BLaER1 treated with 17β-estradiol and CSF1 and Interleukin-3, amounts not matched to agents 10 nM and 100 nM (cell line): ENCODE measurements at regions not wholly inside any gene's neighbourhood (a gene's known extent, or its start where the extent isn't known, plus 50 kb on each side); places are given as distances from the start of the nearest gene placed in this dataset.

ENCODE experiments used
- H3K27ac ChIP-seq, 11 experiments: shearing (Covaris generic); formaldehyde crosslinking; 2 replicates each; pipeline ENCODE4 v1.8.1; 2022
- H3K27me3 ChIP-seq, 11 experiments: shearing (Covaris generic); formaldehyde crosslinking; 2 replicates each; pipeline ENCODE4 v1.8.1; 2022
- H3K36me3 ChIP-seq, 11 experiments: shearing (Covaris generic); formaldehyde crosslinking; 2 replicates each; pipeline ENCODE4 v1.8.1; 2022
- H3K4me1 ChIP-seq, 10 experiments: shearing (Covaris generic); formaldehyde crosslinking; 2 replicates each; pipeline ENCODE4 v1.8.1; 2022
- H3K4me2 ChIP-seq, 11 experiments: shearing (Covaris generic); formaldehyde crosslinking; 2 replicates each; pipeline ENCODE4 v1.8.1; 2022
- H3K4me3 ChIP-seq, 10 experiments: shearing (Covaris generic); formaldehyde crosslinking; 2 replicates each; pipeline ENCODE4 v1.8.1; 2022
- H3K9ac ChIP-seq, 11 experiments: shearing (Covaris generic); formaldehyde crosslinking; 2 replicates each; pipeline ENCODE4 v1.8.1; 2022
- H3K9me3 ChIP-seq, 11 experiments: shearing (Covaris generic); formaldehyde crosslinking; replicated peaks in 1 of 11; 2 replicates each; pipeline ENCODE4 v1.8.1; 2022
- H4K20me1 ChIP-seq, 11 experiments: shearing (Covaris generic); formaldehyde crosslinking; 2 replicates each; pipeline ENCODE4 v1.8.1; 2022
- Cebpa-rat ChIP-seq, 11 experiments: shearing (Covaris generic); IDR thresholded peaks; 2 replicates each; pipeline ENCODE4 v1.8.1; 2022

GRCh38 chr12:42766026-42766425, 176.5 kb upstream of the PRICKLE1 start:
- no peaks in the 10 kb centered on the region for H3K36me3 ChIP-seq
- 0 out of 22 replicates have a peak, but pooled peaks cover 0 to 5% (median 0%) of the 10 kb centered on the region in 11 experiments for H3K9me3 ChIP-seq
- no peaks in the 10 kb centered on the region for H3K27me3 ChIP-seq
- no peak overlapping the region for H3K27ac ChIP-seq
- TF ChIP-seq Cebpa-rat (IDR thresholded peaks at IDR 0.05), result no peak
- H3K9ac ChIP-seq, result no peak overlapping the region
- no peak overlapping the region for H3K4me2 ChIP-seq
- no peaks in the 10 kb centered on the region for H4K20me1 ChIP-seq
- H3K4me3 ChIP-seq, result no peak overlapping the region
- H3K4me1 ChIP-seq, result no peaks in the 10 kb centered on the region

- no peak overlapping the region for H3K4me2 ChIP-seq
- H3K36me3 ChIP-seq, result no peaks in the 10 kb centered on the region
- no peak overlapping the region for H3K9ac ChIP-seq
- H4K20me1 ChIP-seq, result no peaks in the 10 kb centered on the region
- no peaks in the 10 kb centered on the region for H3K27me3 ChIP-seq
- no peaks in the 10 kb centered on the region for H3K9me3 ChIP-seq
- TF ChIP-seq Cebpa-rat (IDR thresholded peaks at IDR 0.05), result no peak
- H3K27ac ChIP-seq, result no peak overlapping the region
- H3K4me3 ChIP-seq, result no peak overlapping the region
- no peaks in the 10 kb centered on the region for H3K4me1 ChIP-seq
These were observed 174.1 kb upstream of the PRICKLE1 start for GRCh38 chr12:42763682-42764081.

GRCh38 chr12:42762395-42762925, 172.9 kb upstream of the PRICKLE1 start:
- TF ChIP-seq Cebpa-rat (IDR thresholded peaks at IDR 0.05), result no peak
- Histone ChIP-seq H4K20me1 (no peaks in the 10 kb centered on the region), H3K9ac (no peak overlapping the region), H3K9me3 (no peaks in the 10 kb centered on the region), H3K4me2 (no peak overlapping the region), H3K27me3 (no peaks in the 10 kb centered on the region), H3K4me3 (no peak overlapping the region), H3K27ac (no peak overlapping the region), H3K36me3 (no peaks in the 10 kb centered on the region), H3K4me1 (no peaks in the 10 kb centered on the region)

DNA sequence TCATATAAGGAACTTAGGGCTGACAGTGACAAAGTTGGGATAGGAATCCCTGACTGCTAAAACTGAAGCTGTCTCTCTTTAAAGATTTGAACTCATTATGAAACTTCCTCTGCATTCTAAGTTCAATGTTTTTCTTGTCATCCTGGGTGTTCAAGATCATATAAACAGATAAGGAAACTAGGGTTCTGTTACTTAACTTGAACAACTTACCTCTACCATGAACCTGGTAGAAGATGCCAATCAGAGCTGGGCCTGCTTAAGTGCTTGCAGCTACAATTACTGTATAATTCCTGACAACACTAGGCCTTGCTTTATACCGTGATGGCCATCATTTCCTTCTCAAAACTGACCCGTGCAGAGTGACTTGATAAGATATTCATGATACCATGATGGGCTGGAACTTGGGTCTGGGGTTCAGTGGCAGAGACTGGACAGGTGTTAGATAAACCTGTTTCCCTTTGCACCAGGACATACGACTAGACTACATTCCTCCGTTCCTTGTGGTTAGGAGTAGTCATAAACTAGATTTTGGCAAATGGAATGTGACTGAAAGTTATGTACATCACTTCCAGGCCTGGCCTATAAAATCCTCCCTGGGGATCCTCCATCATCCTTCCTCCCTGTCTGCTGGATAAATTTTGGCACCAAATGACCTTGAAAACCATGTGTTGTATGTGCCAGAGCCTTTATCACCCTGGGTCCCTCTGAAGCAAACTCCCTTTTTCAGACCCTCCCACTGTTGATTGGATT, 172.2 kb upstream of the PRICKLE1 start:
- Histone ChIP-seq H4K20me1 (no peaks in the 10 kb centered on the region), H3K4me2 (no peak overlapping the region), H3K4me3 (no peak overlapping the region), H3K27me3 (no peaks in the 10 kb centered on the region), H3K27ac (no peak overlapping the region), H3K9me3 (no peaks in the 10 kb centered on the region), H3K9ac (no peak overlapping the region), H3K36me3 (no peaks in the 10 kb centered on the region), H3K4me1 (no peaks in the 10 kb centered on the region)
- no peak for TF ChIP-seq Cebpa-rat (IDR thresholded peaks at IDR 0.05)

DNA sequence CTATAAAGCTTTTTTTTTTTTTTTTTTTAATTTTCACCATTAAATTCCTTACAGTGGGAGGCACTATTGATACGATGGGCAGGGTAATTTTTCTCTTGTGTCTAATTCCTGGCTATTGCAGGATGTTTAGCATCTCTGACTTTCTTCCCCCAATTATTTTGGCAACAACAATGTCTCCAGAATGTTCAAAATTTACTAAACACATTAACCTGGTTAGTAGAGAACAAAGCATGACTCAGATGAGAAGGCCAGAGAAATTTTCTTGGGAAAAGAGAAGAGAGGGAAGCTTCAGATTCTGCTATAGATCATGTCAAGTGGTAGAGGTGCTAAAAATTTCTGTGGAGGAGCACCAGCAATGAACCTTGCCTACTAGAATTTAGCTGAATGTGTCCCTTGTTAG, 171.5 kb upstream of the PRICKLE1 start:
- Histone ChIP-seq H3K27ac (no peak overlapping the region), H3K36me3 (no peaks in the 10 kb centered on the region), H3K4me3 (no peak overlapping the region), H4K20me1 (no peaks in the 10 kb centered on the region), H3K27me3 (no peaks in the 10 kb centered on the region), H3K9ac (no peak overlapping the region), H3K4me1 (no peaks in the 10 kb centered on the region), H3K9me3 (no peaks in the 10 kb centered on the region), H3K4me2 (no peak overlapping the region)
- TF ChIP-seq Cebpa-rat (IDR thresholded peaks at IDR 0.05), result no peak

- H3K27me3 ChIP-seq, result no peaks in the 10 kb centered on the region
- TF ChIP-seq Cebpa-rat (IDR thresholded peaks at IDR 0.05), result no peak
- no peak overlapping the region for H3K9ac ChIP-seq
- H3K9me3 ChIP-seq, result no peaks in the 10 kb centered on the region
- H3K27ac ChIP-seq, result no peak overlapping the region
- H4K20me1 ChIP-seq, result no peaks in the 10 kb centered on the region
- no peaks in the 10 kb centered on the region for H3K36me3 ChIP-seq
- no peak overlapping the region for H3K4me3 ChIP-seq
- H3K4me1 ChIP-seq, result no peaks in the 10 kb centered on the region
- H3K4me2 ChIP-seq, result no peak overlapping the region
These were observed 171.0 kb upstream of the PRICKLE1 start for GRCh38 chr12:42760550-42760949.

DNA sequence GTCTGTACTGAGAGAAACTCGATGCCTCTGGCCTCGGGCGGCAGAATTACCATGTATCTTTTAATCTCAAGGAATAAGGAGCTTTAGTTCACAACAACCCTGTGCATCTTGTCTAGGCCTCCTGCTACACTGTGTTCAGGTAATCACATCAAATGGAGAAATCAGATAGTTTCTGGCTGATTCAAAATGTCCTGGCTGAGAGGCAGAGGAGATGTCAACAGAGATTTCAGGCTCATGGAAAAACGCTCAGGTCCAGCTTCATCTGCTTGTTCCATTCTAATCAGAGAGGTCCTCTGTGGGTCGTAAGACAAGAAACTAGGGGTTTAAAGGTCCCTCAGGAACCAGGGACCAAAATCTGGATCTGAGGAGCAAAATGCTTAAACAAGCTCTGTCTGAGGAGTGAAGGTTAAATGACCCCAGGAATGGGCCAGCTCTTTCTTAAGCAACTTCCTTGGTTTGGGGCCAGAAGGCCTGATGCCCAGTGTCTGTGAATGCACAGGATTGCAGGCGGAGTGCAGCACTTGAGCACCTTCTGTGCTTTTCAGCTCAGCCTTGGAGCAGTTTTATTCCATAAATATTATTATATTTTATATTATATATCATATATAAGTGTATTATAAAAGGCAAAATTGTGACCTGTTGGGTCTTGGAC, 170.2 kb upstream of the PRICKLE1 start:
- Histone ChIP-seq H3K9me3 (no peaks in the 10 kb centered on the region), H3K9ac (no peak overlapping the region), H4K20me1 (no peaks in the 10 kb centered on the region), H3K36me3 (no peaks in the 10 kb centered on the region), H3K27me3 (no peaks in the 10 kb centered on the region), H3K27ac (no peak overlapping the region), H3K4me2 (no peak overlapping the region), H3K4me3 (no peak overlapping the region), H3K4me1 (no peaks in the 10 kb centered on the region)
- TF ChIP-seq Cebpa-rat (IDR thresholded peaks at IDR 0.05), result no peak

DNA sequence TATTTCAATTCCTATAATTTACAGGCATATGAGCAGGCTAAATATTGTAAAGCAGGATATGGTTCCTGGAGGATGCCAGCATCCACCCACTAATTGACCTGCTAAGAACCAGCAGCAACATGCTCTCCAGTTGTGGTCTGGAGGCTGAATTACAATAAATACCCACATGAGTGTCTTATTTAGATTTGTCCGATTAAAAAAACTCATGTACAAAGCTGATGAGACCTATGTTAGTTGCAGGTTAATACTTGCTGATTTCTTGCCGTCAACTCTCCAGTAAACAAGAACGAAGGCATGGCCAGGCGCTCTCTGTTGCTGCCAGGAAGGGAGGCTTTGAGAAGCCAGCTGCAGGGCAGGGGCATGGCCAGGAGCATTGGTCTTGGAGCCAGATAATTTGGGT, 169.3 kb upstream of the PRICKLE1 start:
- no peaks in the 10 kb centered on the region for H3K36me3 ChIP-seq
- TF ChIP-seq Cebpa-rat (IDR thresholded peaks at IDR 0.05), result no peak
- no peak overlapping the region for H3K9ac ChIP-seq
- H3K4me2 ChIP-seq, result no peak overlapping the region
- H4K20me1 ChIP-seq, result no peaks in the 10 kb centered on the region
- H3K4me3 ChIP-seq, result no peak overlapping the region
- no peaks in the 10 kb centered on the region for H3K4me1 ChIP-seq
- no peaks in the 10 kb centered on the region for H3K9me3 ChIP-seq
- H3K27ac ChIP-seq, result no peak overlapping the region
- H3K27me3 ChIP-seq, result no peaks in the 10 kb centered on the region

DNA sequence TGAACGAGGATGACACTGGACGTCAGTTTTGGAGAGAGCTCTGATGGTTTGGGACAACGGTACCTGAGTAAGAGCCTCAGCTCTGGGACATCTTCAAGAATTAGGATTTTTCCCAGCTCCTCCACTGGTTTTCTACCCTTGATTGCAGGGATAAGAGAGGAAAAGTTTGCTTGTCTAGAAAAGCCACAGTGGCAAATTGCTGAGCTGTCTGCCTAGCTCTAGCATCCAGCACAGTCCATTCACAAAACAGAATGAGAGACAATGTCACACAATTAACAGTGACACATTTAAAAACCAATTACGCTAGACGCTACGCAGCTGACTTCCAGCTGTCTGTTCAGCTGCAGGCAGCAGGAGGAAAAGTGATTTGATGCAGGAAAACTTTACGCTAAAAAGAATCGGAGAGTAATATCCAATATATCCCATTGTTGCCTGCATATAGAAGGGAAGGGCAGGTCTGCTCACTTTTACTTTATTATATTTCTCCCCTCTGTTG, 168.1 kb upstream of the PRICKLE1 start:
- H3K9me3 ChIP-seq, result no peaks in the 10 kb centered on the region
- no peaks in the 10 kb centered on the region for H3K4me1 ChIP-seq
- H4K20me1 ChIP-seq, result no peaks in the 10 kb centered on the region
- H3K27me3 ChIP-seq, result no peaks in the 10 kb centered on the region
- no peak overlapping the region for H3K27ac ChIP-seq
- H3K36me3 ChIP-seq, result no peaks in the 10 kb centered on the region
- H3K4me3 ChIP-seq, result no peak overlapping the region
- no peak for TF ChIP-seq Cebpa-rat (IDR thresholded peaks at IDR 0.05)
- H3K9ac ChIP-seq, result no peak overlapping the region
- no peak overlapping the region for H3K4me2 ChIP-seq
